GM18517 (cell line): ENCODE measurements at regions not wholly inside any gene's neighbourhood (a gene's known extent, or its start where the extent isn't known, plus 50 kb on each side); places are given as distances from the start of the nearest gene placed in this dataset.
"Not testable (repeated sequence)": the region's sequence is repeated elsewhere in the genome, so short reads cannot be mapped to it uniquely, and the experiment has no call there.

Experiments used
- ATAC-seq: cut with Tn5 transposase; IDR thresholded peaks from one replicate; pipeline ENCODE4 v1.9.1; 2021; ENCODE audit warnings: mild to moderate bottlenecking, moderate library complexity; ENCODE audit not compliant: unreplicated experiment

- no peak for ATAC-seq
Observed at GRCh38 chr13:87444135-87444534, 227.0 kb upstream of the SLITRK5 start.

- ATAC-seq: no peak
Observed at GRCh38 chr13:87452281-87452680, 218.9 kb upstream of the SLITRK5 start.

DNA sequence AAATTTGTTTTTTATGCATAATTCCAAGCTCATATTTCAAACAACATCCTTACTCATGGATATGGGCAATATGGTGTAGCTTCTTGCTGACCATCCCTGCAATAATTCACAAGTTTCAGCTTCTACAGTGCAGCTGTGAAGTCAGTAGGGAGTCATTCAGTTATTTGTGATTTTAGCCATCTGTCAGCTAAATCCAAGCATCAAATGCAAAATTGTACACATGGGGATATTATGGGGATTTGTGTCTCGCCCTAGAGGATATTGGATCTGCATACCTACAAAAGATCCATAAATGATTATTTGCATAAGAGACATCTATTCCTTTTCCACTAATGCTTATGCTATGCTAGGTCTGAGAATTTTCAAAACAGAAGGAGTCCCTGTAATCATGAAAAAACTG lies 217.9 kb upstream of the SLITRK5 start:
- ATAC-seq: no peak

GRCh38 chr13:87459419-87459818 lies 211.8 kb upstream of the SLITRK5 start:
- ATAC-seq: no peak

GRCh38 chr13:87497426-87497825 lies 173.7 kb upstream of the SLITRK5 start:
- ATAC-seq: no peak

- ATAC-seq: no peak
Observed at GRCh38 chr13:87498681-87499080, 172.5 kb upstream of the SLITRK5 start.

- ATAC-seq: no peak
Observed at GRCh38 chr13:87524775-87525174, 146.4 kb upstream of the SLITRK5 start.

GRCh38 chr13:87533776-87534175 lies 137.4 kb upstream of the SLITRK5 start:
- no peak for ATAC-seq

DNA sequence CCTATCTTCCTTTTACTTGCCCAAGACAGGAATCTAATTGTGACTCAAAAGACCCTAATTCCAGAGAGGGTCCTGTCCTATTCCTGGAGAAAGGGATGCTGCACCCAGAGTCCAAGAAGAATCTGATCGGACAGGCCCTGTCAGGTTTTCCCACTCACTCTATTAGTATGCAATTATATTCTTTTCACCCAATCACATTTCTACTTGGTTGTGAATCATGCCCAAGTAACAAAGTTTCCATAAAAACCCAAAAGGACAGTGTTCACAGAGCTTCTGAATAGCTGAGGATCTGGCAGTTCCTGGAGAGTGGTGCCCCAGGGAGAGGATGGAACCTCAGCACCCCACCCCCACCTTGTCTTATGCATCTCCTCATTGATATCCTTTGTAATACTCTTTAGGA lies 135.3 kb upstream of the SLITRK5 start:
- no peak for ATAC-seq

- peak; percentile 41 for ATAC-seq
Observed at GRCh38 chr13:87536499-87536898, 134.7 kb upstream of the SLITRK5 start.

GRCh38 chr13:87536899-87537298 lies 134.3 kb upstream of the SLITRK5 start:
- ATAC-seq: peak; percentile 79

- no peak for ATAC-seq
Observed at GRCh38 chr13:87537951-87538350, 133.2 kb upstream of the SLITRK5 start.

DNA sequence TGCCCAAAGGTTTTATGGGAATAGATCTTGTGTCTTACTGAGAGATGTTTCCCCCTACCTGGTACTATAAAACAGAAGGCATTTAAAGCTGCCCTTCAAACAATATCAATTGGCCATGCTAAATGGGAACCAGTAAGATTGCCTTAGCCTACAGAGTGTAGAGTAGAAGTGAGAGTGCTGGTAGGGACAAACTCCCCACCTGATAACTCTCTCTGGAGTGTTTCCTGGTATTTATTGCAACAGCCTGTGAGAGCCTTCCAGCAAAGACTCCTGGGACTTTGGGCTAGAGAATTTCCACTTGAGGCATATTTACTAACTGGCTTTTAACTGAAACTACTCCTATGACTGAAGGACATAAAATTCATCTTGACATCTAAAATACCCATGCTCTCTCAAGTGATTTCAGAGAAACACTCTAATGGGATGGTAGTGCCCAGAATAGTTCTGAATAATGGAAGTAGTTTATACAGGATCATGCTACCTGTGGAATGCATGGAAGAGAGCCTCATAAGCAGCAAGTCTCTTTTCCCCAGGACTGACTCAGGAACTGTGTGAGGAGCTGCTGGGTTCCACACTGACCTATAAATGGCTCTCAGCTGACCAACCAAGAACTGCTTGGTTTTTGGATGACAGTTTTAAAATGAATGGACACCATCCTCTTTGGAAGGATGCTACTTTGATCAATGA lies 132.7 kb upstream of the SLITRK5 start:
- ATAC-seq: no peak

DNA sequence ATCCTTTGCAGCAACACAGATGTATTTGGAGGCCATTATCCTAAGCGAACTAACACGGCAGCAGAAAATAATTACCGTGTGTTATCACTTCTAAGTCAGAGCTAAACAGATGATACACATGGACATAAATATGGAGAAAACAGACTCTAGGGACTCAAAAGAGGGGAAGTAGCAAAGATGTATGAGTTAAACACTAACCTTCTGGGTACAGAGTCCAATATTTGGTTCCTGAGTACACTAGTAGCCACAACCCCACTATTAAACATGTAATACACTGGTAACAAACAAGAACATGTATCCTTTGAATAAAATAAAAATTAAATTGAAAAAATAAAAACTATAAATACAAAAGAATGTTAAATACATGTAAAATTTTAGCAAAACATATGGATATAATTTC lies 118.0 kb upstream of the SLITRK5 start:
- no peak for ATAC-seq

- no peak for ATAC-seq
Observed at GRCh38 chr13:87554045-87554444, 117.1 kb upstream of the SLITRK5 start.

DNA sequence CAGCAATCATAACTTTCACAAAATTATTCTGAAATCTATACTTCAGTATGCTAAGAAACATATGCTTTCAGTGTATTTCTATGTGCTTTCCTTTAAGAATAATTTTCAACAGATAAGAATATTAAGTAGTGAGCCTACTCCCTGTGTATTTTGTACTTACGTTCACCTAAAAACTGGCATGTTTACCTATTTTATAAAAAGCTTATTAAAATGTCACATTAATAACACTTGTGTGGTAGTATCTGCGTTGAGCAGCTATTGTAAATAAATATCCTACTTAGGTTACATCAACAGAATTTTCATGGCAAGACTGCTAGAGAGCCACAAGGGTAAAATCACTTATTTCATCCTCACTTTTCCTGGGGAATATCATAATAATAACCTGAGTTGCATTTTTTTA lies 113.4 kb upstream of the SLITRK5 start:
- no peak for ATAC-seq

DNA sequence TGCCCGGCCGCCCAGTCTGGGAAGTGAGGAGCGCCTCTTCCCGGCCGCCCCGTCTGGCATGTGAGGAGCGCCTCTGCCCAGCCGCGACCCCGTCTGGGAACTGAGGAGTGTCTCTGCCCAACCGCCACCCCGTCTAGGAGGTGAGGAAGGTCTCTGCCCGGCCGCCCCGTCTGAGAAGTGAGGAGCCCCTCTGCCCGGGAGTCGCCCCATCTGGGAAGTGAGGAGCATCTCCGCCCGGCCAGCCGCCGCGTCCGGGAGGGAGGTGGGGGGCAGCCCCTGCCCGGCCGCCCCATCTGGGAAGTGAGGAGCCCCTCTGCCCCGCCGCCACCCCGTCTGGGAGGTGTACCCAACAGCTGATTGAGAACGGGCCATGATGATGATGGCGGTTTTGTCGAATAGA lies 109.6 kb upstream of the SLITRK5 start:
- ATAC-seq: not testable (repeated sequence)

DNA sequence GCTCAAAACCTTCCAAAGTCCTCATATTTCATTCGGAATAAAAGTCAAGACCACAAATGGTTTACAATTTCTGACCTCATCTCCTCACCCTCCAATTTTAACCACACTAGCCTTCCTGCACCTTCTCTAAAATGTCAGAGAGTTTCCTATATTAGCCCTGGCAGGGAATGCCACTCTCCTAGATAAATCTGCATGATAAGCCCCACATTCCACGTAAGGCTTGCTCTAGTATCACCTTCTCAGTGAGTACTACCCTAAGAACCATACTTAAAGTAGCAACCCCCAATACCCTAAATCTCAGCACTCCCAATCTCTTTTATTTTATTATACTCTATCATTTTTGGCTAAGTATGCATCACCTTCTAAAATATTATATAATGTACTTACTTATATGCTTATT lies 100.5 kb upstream of the SLITRK5 start:
- ATAC-seq: no peak

GRCh38 chr13:87582399-87582798 lies 88.8 kb upstream of the SLITRK5 start:
- ATAC-seq: no peak

GRCh38 chr13:87590518-87590917 lies 80.7 kb upstream of the SLITRK5 start:
- no peak for ATAC-seq

DNA sequence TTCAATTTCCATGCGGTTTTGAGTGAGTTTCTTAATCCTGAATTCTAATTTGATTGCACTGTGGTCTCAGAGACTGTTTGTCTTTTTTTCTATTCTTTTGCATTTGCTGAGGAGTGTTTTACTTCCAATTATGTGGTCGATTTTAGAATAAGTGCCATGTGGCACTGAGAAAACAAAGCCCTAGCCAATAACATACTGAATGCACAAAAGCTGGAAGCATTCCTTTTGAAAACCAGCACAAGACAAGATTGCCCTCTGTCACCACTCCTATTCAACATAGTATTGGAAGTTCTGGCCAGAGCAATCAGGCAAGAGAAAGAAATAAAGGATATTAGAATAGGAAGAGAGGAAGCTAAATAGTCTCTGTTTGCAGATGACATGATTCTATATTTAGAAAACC lies 66.7 kb upstream of the SLITRK5 start:
- ATAC-seq: not testable (repeated sequence)

DNA sequence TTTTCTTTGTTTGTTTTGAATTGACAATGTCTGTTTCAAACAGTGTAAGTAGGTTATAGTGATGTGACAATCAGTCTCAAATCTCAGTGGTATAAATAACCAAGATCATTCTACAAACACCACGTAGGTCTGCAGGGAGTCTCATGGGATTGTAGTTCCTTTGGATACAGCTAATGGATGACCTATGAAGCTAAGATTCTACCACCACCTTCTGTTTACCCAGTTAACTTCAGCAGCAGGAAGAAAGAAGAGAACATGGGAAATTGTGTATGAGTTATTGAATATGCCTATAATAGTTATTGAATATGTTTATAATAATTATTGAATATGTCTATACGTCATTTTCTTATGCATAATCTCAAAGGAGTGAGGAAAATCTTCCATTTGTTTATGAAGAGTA lies 63.9 kb upstream of the SLITRK5 start:
- no peak for ATAC-seq

- ATAC-seq: no peak
Observed at GRCh38 chr13:87614276-87614675, 56.9 kb upstream of the SLITRK5 start.
